Brain microvascular endothelial cell (primary cell): ENCODE measurements at regions not wholly inside any gene's neighbourhood (a gene's known extent, or its start where the extent isn't known, plus 50 kb on each side); places are given as distances from the start of the nearest gene placed in this dataset.

ENCODE experiments used
- DNase-seq: peaks from one replicate; pipeline ENCODE4 v3.0.0-alpha.2; 2020
- H3K27ac ChIP-seq: fragments of 250-450 bp; sonication (Bioruptor Pico); 2 replicates; pipeline ENCODE4 v1.5.1; 2020; ENCODE audit warnings: mild to moderate bottlenecking, moderate library complexity
- H3K27me3 ChIP-seq: fragments of 250-450 bp; sonication (Bioruptor Pico); replicated peaks from 2 replicates; pipeline ENCODE4 v1.5.1; 2020; ENCODE audit warnings: mild to moderate bottlenecking
- H3K36me3 ChIP-seq: fragments of 250-450 bp; sonication (Bioruptor Pico); replicated peaks from 2 replicates; pipeline ENCODE4 v1.5.1; 2020; ENCODE audit warnings: mild to moderate bottlenecking
- H3K4me3 ChIP-seq: 2 replicates; pipeline ENCODE4 v1.5.1; 2011; ENCODE audit warnings: low read depth, mild to moderate bottlenecking, control low read depth, low read length, moderate library complexity
- CTCF ChIP-seq: IDR thresholded peaks from 2 replicates; pipeline ENCODE4 v1.5.1; 2011; ENCODE audit warnings: low read depth, mild to moderate bottlenecking, moderate library complexity, low read length, control low read depth, inconsistent platforms; ENCODE audit errors: missing control alignments
- in situ Hi-C: cut with HindIII; loops from 2 replicates; pipeline ENCODE4 v1.10.0; 2017; ENCODE audit warnings: low sequenced_read_pairs, low pct_ligation_motif_present

DNA sequence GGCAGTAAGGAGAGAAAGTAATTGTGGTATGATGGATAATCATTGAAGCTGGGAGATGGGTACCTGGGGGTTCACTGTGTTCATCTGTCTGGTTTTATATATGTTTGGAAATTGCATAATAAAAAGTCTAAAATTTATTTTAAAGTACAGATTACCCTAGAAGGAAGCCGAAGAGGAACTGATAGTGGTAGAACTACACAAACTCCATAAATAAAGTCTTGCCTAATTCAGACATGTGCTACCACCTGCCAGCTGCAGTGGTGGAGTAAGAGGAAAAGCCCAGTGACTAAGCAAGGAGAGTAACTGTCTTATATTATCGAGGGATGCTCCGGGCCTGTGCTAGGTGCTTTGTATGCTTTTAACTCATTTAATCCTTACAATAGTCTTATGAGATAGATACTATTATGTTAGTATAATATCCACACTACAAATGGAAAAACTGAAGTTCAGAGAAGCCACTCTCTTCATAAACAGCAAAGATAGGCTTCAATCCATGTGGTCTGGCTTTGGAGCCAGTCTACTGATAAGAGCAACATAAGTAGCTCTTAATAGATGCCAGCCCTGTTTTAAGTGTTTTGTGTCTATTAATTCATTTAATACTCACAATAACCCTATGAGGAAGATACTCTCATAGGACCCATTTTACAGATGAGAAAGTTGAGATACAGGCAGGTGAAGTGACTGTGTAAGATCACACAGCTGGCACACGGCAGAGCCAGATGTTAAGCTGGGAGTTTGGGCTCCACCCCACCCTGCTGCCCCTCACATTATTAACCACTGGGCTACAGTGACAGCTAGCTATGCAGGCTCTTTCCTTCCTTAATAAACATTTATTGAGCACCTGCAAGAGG lies 56.8 kb upstream of the HNRNPU start:
- no peak overlapping the region for H3K27ac ChIP-seq
- DNase-seq, result no peak
- H3K4me3 ChIP-seq, result no peak overlapping the region
- TF ChIP-seq CTCF, result no peak
- H3K27me3 ChIP-seq, result no peaks in the 10 kb centered on the region
- in situ Hi-C loops, result no loop called here
- H3K36me3 ChIP-seq, result no peaks in the 10 kb centered on the region

- H3K4me3 ChIP-seq, result peak overlapping the region; percentile 64
- no peak for TF ChIP-seq CTCF
- H3K27ac ChIP-seq, result no peak overlapping the region
- in situ Hi-C loops, result no loop called here
- H3K27me3 ChIP-seq, result no peaks in the 10 kb centered on the region
- no peak for DNase-seq
- no peaks in the 10 kb centered on the region for H3K36me3 ChIP-seq
These were observed 55.3 kb upstream of the HNRNPU start for GRCh38 chr1:244919320-244920282.

- no peaks in the 10 kb centered on the region for H3K27me3 ChIP-seq
- H3K4me3 ChIP-seq, result peak overlapping the region; percentile 64
- no peak for TF ChIP-seq CTCF
- no peak overlapping the region for H3K27ac ChIP-seq
- no peaks in the 10 kb centered on the region for H3K36me3 ChIP-seq
- in situ Hi-C loops, result no loop called here
- peak; percentile 11 for DNase-seq
These were observed 54.3 kb upstream of the HNRNPU start for GRCh38 chr1:244918421-244919319.

GRCh38 chr1:244917073-244917670 lies 52.8 kb upstream of the HNRNPU start:
- DNase-seq, result no peak
- Histone ChIP-seq H3K27ac (no peak overlapping the region), H3K27me3 (no peaks in the 10 kb centered on the region), H3K4me3 (no peak overlapping the region), H3K36me3 (no peaks in the 10 kb centered on the region)
- in situ Hi-C loops, result no loop called here
- no peak for TF ChIP-seq CTCF

- Histone ChIP-seq H3K36me3 (no peaks in the 10 kb centered on the region), H3K27me3 (no peaks in the 10 kb centered on the region), H3K27ac (no peak overlapping the region), H3K4me3 (no peak overlapping the region)
- DNase-seq, result no peak
- no peak for TF ChIP-seq CTCF
- in situ Hi-C loops, result no loop called here
These were observed 51.4 kb upstream of the HNRNPU start for GRCh38 chr1:244915736-244916135.
